OCI-LY7 (cell line): ENCODE measurements at regions not wholly inside any gene's neighbourhood (a gene's known extent, or its start where the extent isn't known, plus 50 kb on each side); places are given as distances from the start of the nearest gene placed in this dataset.

Source experiments
- BruUV-seq: library from RNA; stranded (reverse); fragments of 400-500 nt; replicated peaks from 2 replicates; lab custom pipeline; 2021; lab: Mats Ljungman, UMichigan
- CTCF ChIA-PET: fragments of 300-600 bp; sonication (Branson Sonifier 250); formaldehyde crosslinking; loops from one replicate; lab custom pipeline; 2022; ENCODE audit warnings: antibody characterized with exemption; ENCODE audit not compliant: unreplicated experiment; lab: Charles Lee
- POLR2A ChIA-PET: fragments of 300-600 bp; sonication (Branson Sonifier 250); formaldehyde crosslinking; loops from one replicate; lab custom pipeline; 2022; ENCODE audit warnings: antibody characterized with exemption; lab: Charles Lee
- DNase-seq: peaks from one replicate; pipeline ENCODE4 v3.0.0-alpha.2; 2015; ENCODE audit warnings: low spot score
- H2AFZ ChIP-seq: fragments of 200-600 bp; sonication (generic), shearing (Covaris generic); 2 replicates; pipeline ENCODE4 v1.6.1; 2014; ENCODE audit warnings: mild to moderate bottlenecking, antibody characterized with exemption, low read length, moderate library complexity
- H3K27ac ChIP-seq: fragments of 200-600 bp; sonication (generic); 2 replicates; pipeline ENCODE4 v1.5.1; 2014; ENCODE audit warnings: mixed run types, low read depth, mild to moderate bottlenecking, moderate library complexity, low read length, inconsistent platforms; ENCODE audit not compliant: poor library complexity, severe bottlenecking
- H3K36me3 ChIP-seq: fragments of 200-600 bp; sonication (generic); 2 replicates; pipeline ENCODE4 v1.6.1; 2014; ENCODE audit warnings: mild to moderate bottlenecking, antibody characterized with exemption, low read length, moderate library complexity, mixed read lengths; ENCODE audit not compliant: insufficient read depth
- H3K4me1 ChIP-seq: fragments of 200-600 bp; sonication (generic); 2 replicates; pipeline ENCODE4 v1.5.1; 2014; ENCODE audit warnings: mild to moderate bottlenecking, low read length; ENCODE audit not compliant: insufficient read depth, poor library complexity, severe bottlenecking
- H3K4me2 ChIP-seq: fragments of 200-600 bp; sonication (generic); 2 replicates; pipeline ENCODE4 v1.6.1; 2014; ENCODE audit warnings: mild to moderate bottlenecking, low read length
- H3K4me3 ChIP-seq: fragments of 200-600 bp; sonication (generic); 2 replicates; pipeline ENCODE4 v1.5.1; 2014; ENCODE audit warnings: mild to moderate bottlenecking, low read depth, low read length; ENCODE audit not compliant: poor library complexity, severe bottlenecking
- H3K79me2 ChIP-seq: fragments of 200-600 bp; sonication (generic); 2 replicates; pipeline ENCODE4 v1.6.1; 2016; ENCODE audit warnings: low read depth, mild to moderate bottlenecking, low read length, moderate library complexity, mixed read lengths; ENCODE audit not compliant: insufficient read depth
- H3K9me2 ChIP-seq: fragments of 200-600 bp; sonication (generic); 2 replicates; pipeline ENCODE4 v1.6.1; 2016; ENCODE audit warnings: mild to moderate bottlenecking, low read length, mixed read lengths; ENCODE audit not compliant: insufficient read depth
- H3K9me3 ChIP-seq: fragments of 200-600 bp; sonication (generic); 2 replicates; pipeline ENCODE4 v1.6.1; 2014; ENCODE audit warnings: mild to moderate bottlenecking, mixed run types, low read length, mixed read lengths
- H4K20me1 ChIP-seq: fragments of 200-600 bp; sonication (generic); 2 replicates; pipeline ENCODE4 v1.6.1; 2014; ENCODE audit warnings: mild to moderate bottlenecking, antibody characterized with exemption, low read length, moderate library complexity, mixed read lengths; ENCODE audit not compliant: insufficient read depth
- CTCF ChIP-seq: fragments of 200-600 bp; sonication (generic); conservative IDR thresholded peaks from 2 replicates; pipeline ENCODE4 v1.5.1; 2014; ENCODE audit warnings: mild to moderate bottlenecking, antibody characterized with exemption, low read length, moderate library complexity, mixed read lengths
- EZH2phosphoT487 ChIP-seq: fragments of 200-600 bp; sonication (generic); IDR thresholded peaks from 2 replicates; pipeline ENCODE4 v1.6.1; 2018; ENCODE audit warnings: low read depth, borderline replicate concordance, mild to moderate bottlenecking, mixed run types, antibody characterized with exemption, low read length, moderate library complexity, mixed read lengths
- intact Hi-C: fragments of 100-400 bp; cut with micrococcal nuclease; formaldehyde crosslinking; loops from one replicate; pipeline ENCODE4 v1.10.0; 2022; ENCODE audit not compliant: unreplicated experiment

DNA sequence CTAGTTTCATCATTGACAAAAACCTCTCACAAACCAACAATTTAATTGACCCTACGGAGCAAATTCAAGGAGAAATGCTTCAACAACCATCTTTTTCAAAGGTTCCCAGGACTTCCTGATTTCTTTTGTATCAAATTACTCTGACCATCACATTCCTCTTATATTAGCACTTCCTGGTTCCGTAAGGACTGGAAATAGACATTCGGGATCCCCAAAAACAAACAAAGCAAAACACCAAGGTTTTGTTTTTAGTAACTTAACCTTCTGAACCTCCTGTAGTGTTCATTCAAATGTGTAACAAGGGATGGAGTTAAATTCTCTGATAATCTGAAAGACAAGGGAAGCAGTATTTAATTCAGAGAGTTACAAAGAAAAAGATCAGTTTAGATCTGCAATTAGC, 387.6 kb upstream of the NRP1 start:
- Histone ChIP-seq H3K9me2 (no peaks in the 10 kb centered on the region), H3K4me2 (no peak overlapping the region), H3K4me1 (no peaks in the 10 kb centered on the region), H3K79me2 (no peaks in the 10 kb centered on the region), H4K20me1 (no peaks in the 10 kb centered on the region), H3K27ac (no peak overlapping the region), H3K36me3 (no peaks in the 10 kb centered on the region), H3K9me3 (no peaks in the 10 kb centered on the region), H3K4me3 (no peak overlapping the region), H2AFZ (no peak overlapping the region)
- ChIA-PET CTCF (no interaction called here), POLR2A (interaction anchor here (0.6 to 1.0 kb wide), 2 partner anchors 9 to 84 kb away, joined by 3 read pairs; no protein-coding TSS in a partner anchor)
- TF ChIP-seq CTCF (no peak), EZH2phosphoT487 (no peak)
- BruUV-seq, result no TSS peak
- intact Hi-C loops, result no loop called here
- DNase-seq, result no peak

GRCh38 chr10:33721509-33721908, 387.0 kb upstream of the NRP1 start:
- TF ChIP-seq CTCF (no peak), EZH2phosphoT487 (no peak)
- Histone ChIP-seq H3K4me3 (no peak overlapping the region), H4K20me1 (no peaks in the 10 kb centered on the region), H3K27ac (no peak overlapping the region), H3K4me2 (no peak overlapping the region), H3K9me3 (no peaks in the 10 kb centered on the region), H3K9me2 (no peaks in the 10 kb centered on the region), H3K4me1 (no peaks in the 10 kb centered on the region), H3K79me2 (no peaks in the 10 kb centered on the region), H3K36me3 (no peaks in the 10 kb centered on the region), H2AFZ (no peak overlapping the region)
- CTCF ChIA-PET, result no interaction called here
- POLR2A ChIA-PET, result interaction anchor here (0.6 to 1.0 kb wide), 3 partner anchors 8 to 329 kb away, joined by 3 read pairs; no protein-coding TSS in a partner anchor
- intact Hi-C loops, result no loop called here
- DNase-seq, result no peak
- BruUV-seq, result no TSS peak

DNA sequence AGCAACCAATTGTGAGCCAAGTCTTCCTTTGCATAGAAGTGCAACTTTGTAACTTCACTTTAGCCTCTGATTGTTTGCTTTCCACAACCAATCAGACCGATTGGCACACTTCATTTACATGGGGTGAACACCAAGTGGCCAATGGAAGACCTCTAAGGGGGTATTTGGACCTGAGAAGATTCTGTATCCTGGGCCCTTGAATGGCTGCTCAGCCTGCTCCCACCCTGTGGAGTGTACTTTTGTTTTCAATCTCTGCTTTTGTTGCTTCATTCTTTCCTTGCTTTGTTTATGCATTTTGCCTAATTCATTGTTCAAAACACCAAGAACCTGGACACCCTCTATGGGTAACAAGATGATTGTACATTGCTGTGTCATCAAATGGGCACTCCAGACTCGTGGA, 385.7 kb upstream of the NRP1 start:
- Histone ChIP-seq H3K4me2 (no peak overlapping the region), H3K36me3 (no peaks in the 10 kb centered on the region), H3K79me2 (no peaks in the 10 kb centered on the region), H3K9me3 (no peaks in the 10 kb centered on the region), H3K4me3 (no peak overlapping the region), H3K4me1 (no peaks in the 10 kb centered on the region), H3K9me2 (no peaks in the 10 kb centered on the region), H3K27ac (no peak overlapping the region), H2AFZ (no peak overlapping the region), H4K20me1 (no peaks in the 10 kb centered on the region)
- intact Hi-C loops, result no loop called here
- DNase-seq, result no peak
- TF ChIP-seq CTCF, result no peak
- TF ChIP-seq EZH2phosphoT487, result no peak
- BruUV-seq, result no TSS peak
- CTCF ChIA-PET, result no interaction called here
- POLR2A ChIA-PET, result no interaction called here
